OCI-LY1 (cell line): ENCODE measurements at regions not wholly inside any gene's neighbourhood (a gene's known extent, or its start where the extent isn't known, plus 50 kb on each side); places are given as distances from the start of the nearest gene placed in this dataset.

Experiments used
- EZH2 ChIP-seq: fragments of 200-600 bp; sonication (generic), shearing (Covaris generic); IDR thresholded peaks from 2 replicates; pipeline ENCODE4 v1.8.0; 2017; ENCODE audit warnings: borderline replicate concordance, mixed run types, mild to moderate bottlenecking, antibody characterized with exemption, low read length, moderate library complexity, mixed read lengths
- TF ChIP-seq, protein P1 (sequence below): fragments of 200-600 bp; sonication (generic), shearing (Covaris generic); IDR thresholded peaks from 2 replicates; pipeline ENCODE4 v1.5.1; 2017; ENCODE audit warnings: mild to moderate bottlenecking, antibody characterized with exemption, low read length, moderate library complexity, mixed read lengths

GRCh38 chr13:53749306-53749705 is 720.7 kb downstream of the OLFM4 start:
- TF ChIP-seq, protein P1, sequence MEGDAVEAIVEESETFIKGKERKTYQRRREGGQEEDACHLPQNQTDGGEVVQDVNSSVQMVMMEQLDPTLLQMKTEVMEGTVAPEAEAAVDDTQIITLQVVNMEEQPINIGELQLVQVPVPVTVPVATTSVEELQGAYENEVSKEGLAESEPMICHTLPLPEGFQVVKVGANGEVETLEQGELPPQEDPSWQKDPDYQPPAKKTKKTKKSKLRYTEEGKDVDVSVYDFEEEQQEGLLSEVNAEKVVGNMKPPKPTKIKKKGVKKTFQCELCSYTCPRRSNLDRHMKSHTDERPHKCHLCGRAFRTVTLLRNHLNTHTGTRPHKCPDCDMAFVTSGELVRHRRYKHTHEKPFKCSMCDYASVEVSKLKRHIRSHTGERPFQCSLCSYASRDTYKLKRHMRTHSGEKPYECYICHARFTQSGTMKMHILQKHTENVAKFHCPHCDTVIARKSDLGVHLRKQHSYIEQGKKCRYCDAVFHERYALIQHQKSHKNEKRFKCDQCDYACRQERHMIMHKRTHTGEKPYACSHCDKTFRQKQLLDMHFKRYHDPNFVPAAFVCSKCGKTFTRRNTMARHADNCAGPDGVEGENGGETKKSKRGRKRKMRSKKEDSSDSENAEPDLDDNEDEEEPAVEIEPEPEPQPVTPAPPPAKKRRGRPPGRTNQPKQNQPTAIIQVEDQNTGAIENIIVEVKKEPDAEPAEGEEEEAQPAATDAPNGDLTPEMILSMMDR: no peak
- no peak for TF ChIP-seq EZH2
